NCI-H524 treated with DMSO at 0.1 percent for 48 hours (cell line): ENCODE measurements at regions not wholly inside any gene's neighbourhood (a gene's known extent, or its start where the extent isn't known, plus 50 kb on each side); places are given as distances from the start of the nearest gene placed in this dataset.
"Not testable (repeated sequence)": the region's sequence is repeated elsewhere in the genome, so short reads cannot be mapped to it uniquely, and the experiment has no call there.

Experiments
- DNase-seq: peaks from one replicate; lab custom pipeline; 2025; lab: John Stamatoyannopoulos, UW

DNA sequence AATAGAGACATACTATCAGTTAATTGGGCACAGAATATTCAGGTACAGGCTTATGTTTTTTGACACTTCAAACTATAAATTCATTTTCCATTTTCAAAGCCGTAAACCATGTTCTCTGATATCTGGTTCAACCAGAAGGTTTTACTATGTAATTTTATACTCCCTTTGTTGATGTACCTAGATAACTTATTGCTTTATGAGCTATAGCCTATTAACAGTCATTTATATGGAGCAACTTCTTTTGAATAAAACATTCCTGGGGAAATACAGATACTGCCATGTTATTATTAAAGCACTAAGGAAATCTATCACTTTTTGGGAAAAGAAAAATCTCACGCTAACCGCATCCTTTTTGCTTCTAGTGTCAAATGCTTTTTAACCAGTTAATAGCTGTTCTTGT, 505.6 kb downstream of the PYDC2 start:
- no peak for DNase-seq

DNA sequence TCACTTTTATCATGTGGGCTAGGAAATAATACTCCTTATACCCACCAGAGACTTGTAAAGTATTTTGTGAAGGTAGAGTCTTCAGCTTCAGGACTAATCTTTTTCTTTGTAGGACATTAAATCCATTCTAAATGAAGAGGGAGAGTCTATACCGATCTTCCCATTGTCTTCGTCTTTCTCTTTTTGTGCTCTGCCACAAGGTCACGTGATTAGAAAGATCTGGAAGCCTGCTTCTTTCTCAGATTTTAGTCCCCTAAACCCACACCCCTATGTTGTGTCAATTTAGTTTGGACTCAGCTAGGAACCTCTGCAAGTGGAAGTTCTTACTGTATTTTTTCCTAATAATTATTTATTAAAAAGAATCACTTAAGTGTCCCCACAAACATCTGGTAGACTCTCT, 507.3 kb downstream of the PYDC2 start:
- no peak for DNase-seq

DNA sequence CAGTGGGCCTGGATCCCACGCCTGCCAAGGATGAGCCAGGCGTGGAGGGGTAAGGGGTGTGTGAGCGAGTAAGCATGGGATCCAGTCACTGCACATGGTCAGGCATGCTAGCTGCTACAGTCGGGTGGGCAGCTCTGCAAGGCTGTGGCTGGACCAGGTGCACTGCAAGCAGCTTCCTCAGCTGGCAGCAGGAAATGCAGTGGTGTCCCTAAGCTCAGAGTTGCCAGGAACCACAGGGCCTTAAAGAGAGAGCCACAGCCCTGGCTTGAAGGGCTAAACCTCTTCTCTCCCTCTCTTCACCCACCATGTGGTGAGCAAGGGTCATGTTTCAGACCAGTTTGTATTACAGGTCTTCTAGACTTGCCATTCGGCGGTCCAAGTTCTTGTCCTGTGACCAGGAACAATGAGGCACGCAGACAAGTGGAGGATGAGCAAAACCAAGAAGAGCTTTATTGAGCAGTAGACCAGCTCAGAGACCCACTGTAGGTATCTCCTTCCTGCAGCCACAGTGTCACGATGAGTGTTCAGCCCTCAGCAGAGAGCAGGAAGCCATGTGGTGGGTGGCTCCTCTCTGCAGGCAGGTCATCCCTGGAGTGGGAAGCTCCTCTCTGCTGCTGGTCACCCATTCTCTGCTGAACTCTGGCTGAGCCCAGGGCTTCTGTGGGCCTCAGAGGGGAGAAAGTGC, 511.9 kb downstream of the PYDC2 start:
- no peak for DNase-seq

DNA sequence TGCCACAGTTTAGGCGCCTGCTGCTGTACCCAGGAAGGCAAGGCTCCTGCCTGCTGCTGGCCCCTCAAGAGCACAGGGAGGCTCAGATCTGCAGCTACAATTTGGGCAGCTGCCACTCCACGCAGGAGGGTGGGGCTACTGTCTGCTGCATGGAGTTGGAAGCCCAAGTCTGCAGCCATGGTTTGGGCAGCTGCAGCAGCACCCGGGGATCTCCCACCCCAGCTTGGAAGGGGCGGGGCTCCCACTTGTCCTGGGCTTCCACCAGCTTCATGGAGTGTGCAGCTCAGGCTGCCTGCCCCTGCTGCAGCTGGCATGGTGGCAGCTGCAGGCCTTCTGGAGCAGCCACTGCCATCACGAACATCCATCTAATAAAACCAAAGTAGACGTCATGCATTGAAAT, 512.9 kb downstream of the PYDC2 start:
- no peak for DNase-seq

DNA sequence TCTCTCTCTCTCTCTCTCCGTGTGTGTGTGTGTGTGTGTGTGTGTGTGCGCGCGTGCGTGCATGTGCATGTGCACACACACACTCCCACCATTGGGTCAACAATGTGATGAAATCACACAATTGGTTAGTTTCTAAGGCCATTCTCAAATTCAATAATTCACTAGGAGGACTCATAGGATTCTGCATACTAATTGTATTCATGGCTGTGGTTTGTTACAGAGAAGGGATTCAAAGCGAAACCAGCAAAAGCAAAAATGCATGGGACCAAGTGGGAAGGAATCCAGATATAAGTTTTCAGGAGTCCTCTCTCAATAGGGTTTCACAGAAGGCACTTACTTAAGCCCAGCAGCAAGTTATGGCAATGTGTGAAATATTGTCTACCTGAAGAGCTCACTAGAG, 515.0 kb downstream of the PYDC2 start:
- DNase-seq: no peak

DNA sequence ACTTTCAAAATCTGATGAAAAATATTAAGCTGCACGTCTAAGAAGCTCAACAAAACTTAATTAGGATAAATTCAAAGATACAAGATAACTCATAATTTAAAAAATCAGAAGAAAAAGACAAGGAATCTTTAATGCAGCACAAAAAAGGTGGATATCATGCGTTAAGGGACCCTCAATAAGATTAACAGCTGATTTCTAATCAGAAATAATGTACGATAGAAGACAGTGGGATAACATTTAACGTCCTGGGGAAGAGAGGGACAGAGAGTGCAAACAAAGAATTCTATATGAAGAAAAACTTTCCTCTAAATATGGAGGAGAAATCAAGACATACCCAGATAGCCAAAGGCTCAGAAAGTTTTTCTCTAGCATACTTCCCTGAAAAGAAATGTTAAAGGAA, 519.5 kb downstream of the PYDC2 start:
- DNase-seq: no peak

DNA sequence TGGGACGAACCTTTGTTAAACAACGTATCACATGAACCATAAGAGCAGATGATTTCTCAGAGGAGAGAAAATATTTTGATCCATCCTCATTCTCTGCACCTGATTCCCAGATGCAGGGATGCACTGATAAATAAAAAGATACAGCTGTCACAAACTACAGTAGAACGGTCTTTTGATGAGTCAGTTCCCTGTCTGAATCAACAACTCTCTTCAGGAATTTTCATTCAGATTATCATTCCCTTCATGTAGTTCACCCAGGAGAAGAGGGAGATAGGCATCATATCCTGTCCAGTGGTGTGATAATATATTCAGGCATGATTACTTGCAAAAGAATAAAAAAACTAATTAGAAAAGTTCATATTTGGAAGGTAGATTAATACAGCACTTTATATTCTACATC, 521.5 kb downstream of the PYDC2 start:
- no peak for DNase-seq

DNA sequence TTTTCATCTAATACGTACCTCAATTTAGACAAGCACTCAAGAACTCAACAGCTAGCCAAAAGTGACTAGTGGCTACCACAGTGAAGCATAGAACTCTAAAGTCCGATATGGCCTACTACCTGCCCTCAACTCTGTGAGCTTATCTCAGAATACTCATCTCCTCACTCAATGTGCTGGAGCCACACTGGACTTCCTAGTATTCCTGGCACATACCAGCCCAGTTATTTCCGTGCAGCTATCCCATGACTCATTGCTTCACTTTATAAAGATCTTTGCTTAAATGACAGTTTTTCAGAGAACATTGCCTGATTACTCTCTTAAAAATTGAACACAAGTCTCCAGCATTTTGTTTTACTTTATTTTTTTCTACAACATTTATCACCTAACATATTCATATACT, 524.7 kb downstream of the PYDC2 start:
- DNase-seq: no peak

DNA sequence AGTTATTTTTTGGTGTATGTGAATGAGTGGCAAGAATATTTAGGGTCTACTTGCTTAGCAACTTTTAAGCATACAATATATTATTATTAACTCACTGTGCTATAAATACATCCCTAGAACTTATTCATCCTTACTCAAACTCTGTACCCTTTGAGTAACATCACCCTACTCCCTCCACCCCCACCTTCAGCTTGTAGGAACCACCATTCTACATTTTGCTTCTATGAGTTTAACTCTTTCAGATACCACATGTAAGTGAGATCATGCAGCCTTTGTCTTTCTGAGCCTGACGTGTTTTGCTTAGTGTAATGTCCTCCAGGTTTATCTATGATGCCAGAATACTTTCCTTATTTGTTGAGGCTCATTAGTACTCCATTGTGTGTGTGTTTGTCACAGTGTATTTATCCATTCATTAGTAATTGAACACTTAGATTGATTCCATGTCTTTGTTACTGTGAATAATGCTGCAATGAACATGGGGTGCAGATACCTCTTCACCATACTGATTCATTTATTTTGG, 526.9 kb downstream of the PYDC2 start:
- DNase-seq: no peak

DNA sequence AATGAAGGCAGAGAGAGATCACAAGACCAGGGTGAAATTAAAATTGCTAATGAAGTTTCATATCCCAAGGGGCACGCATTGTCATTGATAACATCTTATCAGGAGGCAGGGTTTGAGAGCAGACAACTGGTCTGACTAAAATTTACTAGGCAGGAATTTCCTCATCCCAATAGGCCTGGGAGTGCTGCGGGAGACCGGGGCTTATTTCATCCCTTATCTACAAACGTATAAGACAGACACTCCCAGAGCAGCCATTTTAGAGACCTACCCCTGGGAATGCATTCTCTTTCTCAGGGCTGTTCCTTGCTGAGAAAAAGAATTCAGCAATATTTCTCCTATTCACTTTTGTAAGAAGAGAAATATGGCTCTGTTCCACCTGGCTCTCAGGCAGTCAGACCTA, 533.0 kb downstream of the PYDC2 start:
- DNase-seq: not testable (repeated sequence)

DNA sequence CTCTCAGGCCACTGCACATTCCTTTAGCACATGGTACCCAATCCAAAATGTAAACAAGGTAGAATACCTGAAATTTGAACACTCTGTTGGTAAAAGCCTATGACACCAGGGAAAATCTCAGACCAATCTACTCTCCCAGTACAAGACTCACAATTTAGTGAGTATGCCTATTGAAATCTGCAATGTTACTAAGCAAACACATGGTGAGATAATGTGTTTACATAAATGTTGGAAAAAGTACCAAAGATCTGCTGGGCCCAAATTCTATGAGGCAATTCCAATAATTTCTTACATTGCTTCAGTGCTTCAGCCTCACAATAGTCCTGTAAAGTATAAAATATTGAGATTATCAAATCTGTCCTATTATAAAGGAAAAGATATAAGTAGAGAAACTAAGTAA, 536.1 kb downstream of the PYDC2 start:
- DNase-seq: no peak

DNA sequence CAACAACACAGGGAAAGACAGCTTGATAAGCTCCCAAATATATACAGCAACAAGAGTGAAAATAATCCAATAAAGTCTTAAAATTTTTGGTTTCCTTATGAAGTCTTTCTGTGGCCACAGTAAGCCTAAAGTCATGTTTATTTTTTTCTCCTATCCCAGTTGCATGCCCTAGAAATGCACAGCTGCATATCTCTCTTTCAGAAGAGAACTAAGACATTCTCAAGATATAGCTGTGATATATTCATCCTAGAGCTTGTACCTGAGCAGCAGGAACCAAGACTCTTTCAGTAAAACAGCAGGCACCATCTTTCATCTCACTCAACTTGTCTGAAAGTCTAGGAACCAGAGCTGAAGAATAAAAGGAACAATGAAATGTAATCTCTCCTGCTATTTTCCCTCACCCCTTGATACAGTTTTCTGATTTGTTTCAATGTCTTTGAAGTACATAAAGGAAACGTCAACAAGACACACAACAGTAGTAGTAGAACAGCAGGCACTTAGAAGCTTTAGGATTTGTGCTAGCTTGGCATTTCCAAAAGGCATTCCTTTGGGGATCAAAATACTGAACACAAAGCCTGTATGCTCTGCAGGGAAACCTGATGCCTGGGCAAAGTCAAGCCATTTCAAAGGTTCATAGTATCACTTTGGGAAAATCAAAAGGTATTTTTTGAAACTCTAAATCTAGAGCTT, 536.8 kb downstream of the PYDC2 start:
- no peak for DNase-seq

DNA sequence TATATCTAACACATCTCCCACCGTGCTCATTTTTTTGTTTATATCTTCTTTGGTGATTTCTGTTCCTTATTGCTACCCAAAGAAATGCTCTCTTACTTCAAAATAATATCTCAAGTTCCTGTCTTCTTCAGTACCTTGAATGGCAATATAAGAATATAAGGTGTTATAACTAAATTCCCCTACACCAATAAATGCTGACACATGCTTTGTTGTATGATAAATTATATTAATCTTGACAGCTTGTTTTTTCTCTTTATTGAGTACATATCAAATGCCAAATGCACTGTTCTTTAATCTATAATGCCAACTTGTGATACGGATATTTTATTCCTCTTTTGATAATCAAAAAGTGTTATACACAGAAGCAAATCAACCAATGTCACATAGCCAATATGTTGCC, 540.3 kb downstream of the PYDC2 start:
- no peak for DNase-seq

DNA sequence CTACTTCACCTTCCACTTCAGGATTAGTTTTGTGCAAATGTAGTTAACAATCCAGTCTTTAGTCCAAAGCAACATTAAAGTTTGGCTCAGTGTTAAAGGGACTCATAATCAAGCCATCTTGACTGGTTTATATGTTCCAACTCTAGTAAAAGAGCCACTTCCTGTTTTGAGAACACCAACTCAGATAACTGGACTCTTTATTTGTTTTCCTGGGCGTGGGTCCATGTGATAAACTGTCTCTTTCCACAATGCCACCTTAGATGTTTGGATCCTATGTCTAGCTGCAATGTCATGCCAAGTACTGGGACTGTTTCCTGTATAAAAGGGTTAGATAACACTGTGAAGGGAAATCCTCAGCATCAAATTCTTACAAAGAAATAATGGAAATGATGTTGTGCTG, 545.0 kb downstream of the PYDC2 start:
- DNase-seq: no peak

DNA sequence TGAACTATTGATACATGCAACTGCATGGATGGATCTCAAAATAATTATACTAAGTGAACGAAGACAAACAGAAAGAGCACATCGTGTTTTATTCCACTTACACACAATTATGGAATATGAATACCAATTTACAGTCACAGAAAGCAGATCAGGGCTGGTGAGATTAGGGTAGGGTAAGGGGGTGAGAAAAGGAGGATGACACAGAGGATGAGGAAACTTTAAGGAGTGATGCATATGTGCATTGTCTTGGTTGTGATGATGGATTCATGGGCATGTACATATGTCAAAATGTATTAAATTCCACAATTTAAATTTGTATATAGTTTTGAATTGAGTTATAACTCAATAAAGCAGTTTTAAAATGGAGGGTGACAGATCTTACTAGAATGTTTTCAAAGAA, 548.9 kb downstream of the PYDC2 start:
- no peak for DNase-seq

DNA sequence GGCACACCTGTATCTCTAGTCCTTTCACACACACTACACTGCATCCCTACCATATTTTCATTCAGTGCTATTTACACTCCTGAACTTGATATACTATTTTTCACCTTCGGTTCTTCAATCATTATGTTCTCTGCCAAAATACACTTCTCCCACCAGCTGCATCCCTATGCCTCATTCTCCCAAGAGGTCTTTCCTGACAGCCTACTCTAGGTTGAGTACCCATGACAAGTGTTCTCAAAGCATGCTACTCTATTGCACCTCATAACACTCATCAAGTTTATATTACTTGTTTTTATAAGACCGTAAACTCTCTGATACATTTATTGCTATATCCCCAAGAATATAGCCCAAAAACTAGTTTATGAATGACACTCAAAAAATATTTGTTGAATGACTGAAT, 549.5 kb downstream of the PYDC2 start:
- no peak for DNase-seq

DNA sequence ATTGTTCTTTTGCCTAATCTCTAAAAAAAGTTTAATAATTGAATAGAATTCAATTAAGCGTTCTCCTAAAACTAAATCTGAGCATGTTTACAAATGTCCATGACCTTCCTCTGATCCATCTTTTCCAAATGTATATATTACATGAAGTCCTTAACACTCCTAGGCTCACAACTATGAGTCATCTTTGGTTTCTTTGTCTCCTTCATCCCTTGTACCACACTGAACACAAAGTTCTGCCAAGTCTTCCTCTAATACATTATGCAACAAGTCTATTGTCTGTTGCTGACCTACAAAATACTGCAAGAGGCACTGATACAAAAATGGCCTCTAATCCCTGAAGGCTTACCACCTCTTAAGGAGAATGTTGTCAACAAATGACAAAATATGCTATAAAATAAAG, 550.2 kb downstream of the PYDC2 start:
- no peak for DNase-seq

DNA sequence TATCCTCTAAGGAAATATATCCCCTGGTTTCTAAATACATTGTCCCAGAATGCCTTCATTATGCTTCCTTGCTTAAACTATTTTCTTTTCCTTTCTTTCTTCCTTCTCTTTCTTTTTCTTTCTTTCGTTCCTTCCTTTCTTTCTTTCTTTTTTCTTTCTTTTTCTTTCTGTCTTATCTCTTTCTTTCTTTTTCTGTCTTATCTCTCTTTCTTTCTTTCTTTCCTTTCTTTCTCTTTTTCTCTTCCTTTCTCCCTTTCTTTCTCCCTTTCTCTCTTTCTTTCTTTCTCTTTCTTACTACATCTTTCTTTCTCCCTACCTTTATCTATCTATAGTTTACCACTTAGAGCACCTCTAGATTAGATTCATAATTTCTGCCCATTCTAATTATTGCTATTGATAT, 552.1 kb downstream of the PYDC2 start:
- no peak for DNase-seq

DNA sequence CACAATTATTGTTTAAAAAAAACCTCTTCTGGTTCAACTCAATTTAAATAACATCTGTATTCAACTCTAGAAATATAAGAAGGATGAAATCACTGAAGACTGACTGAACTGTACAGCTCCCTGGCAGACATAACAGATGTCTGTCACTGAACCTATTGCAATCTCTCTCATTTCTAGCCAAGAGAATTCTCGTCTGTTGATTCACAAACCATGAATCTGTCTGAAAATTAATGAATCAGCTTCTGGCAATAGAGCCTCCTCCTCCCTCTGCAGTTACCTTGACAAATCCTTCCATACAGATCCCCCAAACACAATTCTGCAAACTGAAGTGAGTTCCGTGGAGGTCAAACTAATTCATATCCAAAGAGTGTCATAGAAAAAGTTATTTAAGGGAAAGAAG, 561.4 kb downstream of the PYDC2 start:
- DNase-seq: no peak

DNA sequence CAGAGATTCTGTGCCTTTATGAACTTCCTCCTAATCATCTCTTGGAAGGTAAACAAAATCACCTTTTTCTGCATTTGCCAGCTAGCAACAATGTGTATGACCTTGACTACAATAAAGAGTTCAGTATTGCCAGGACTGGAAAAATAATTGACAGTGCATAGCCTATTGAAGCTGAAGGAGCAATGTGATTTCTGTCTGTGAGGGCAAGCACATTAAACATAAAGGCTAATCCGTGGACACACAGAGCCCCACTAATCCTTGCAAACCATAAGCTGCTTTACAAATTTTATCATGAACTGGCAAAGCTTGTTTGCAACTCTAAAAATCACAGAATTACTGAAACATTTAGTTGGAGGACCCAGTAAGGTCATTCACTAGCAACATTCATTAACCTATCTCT, 563.8 kb downstream of the PYDC2 start:
- DNase-seq: no peak

DNA sequence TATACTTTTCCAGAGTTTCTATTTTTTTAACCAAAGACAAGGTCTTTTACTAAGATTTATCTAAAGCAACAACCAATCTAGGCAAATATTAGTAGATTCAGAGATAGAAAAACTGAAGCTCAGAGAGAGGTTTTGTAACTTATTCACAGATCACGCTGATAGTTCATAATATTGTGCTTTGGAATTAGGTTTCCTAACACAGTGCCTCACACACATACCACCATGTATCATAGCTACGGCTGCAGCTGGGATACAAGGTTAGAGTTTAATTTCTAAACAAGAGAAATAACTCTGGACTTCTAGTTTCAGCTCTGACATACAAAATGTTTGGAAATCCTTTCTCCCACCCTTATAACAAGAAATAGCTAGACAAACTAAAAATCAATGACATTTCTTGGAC, 565.7 kb downstream of the PYDC2 start:
- no peak for DNase-seq

DNA sequence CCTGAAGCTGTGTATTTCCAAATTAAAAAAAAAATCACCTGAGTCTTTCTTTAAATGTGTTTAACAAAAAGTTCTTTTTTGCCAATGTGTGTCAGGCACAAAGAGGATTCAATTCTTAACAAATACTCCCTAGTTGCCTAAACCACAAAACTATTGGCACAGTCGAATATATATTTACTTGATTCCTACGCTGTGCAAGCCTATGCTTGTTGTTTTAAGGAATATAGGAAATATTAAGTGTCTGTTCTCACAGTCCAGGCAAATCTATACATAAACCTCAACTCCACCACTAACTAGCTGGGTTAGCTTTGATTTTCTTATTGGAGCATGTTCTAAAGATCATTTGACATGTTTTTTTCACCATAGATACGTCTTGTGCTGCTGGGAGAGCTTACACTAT, 571.0 kb downstream of the PYDC2 start:
- no peak for DNase-seq

DNA sequence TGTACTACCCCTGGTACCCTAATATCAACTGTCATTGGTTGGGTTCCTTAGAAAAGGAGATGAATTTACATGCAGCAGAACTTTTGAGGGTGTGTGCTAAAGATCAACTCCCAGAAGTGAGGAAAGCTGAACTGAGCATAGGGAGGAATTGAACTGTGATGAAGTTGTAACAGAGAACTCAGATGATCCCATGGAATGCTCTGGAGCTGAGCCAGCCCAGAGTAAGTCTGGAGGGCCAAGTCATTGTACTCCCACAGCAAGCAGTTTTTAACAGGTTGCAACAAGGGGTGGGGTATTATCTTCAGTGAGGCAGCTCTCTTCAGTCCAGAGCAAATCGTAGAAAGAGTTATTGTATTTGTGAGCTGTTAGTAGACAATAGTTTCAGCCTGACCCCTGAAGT, 572.3 kb downstream of the PYDC2 start:
- DNase-seq: no peak

DNA sequence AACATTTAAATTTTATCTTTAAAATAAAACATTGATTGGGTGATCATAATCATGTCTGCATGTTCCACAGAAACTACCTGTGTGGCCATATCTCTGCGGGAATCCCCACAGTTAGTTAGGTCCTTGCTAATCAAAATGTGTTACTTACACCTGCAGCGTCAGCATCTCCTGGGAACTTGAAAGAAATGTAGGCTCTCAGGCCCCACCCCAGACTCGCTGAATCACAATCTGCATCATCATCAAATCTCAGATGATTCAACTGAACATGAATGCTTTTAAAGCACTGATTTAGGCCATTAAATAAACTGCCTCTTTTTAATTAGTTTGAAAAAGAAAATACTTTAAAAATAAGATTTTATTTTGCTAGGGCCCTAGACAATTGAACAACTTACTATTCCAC, 577.8 kb downstream of the PYDC2 start:
- no peak for DNase-seq
